HG03571 (cell line): ENCODE measurements at regions not wholly inside any gene's neighbourhood (a gene's known extent, or its start where the extent isn't known, plus 50 kb on each side); places are given as distances from the start of the nearest gene placed in this dataset.
"Not testable (repeated sequence)": the region's sequence is repeated elsewhere in the genome, so short reads cannot be mapped to it uniquely, and the experiment has no call there.

Experiments
- ATAC-seq: cut with Tn5 transposase; IDR thresholded peaks from one replicate; pipeline ENCODE4 v1.9.1; 2021; ENCODE audit not compliant: unreplicated experiment

- ATAC-seq, result no peak
Measured at GRCh38 chr9:78938821-78939220, 632.9 kb upstream of the TLE4 start.

- no peak for ATAC-seq
Measured at GRCh38 chr9:78939311-78940065, 632.3 kb upstream of the TLE4 start.

- no peak for ATAC-seq
Measured at GRCh38 chr9:78940121-78940855, 631.5 kb upstream of the TLE4 start.

- no peak for ATAC-seq
Measured at GRCh38 chr9:78954286-78954685, 617.5 kb upstream of the TLE4 start.

GRCh38 chr9:78958892-78959291 lies 612.9 kb upstream of the TLE4 start:
- ATAC-seq, result no peak

GRCh38 chr9:78962156-78962555 lies 609.6 kb upstream of the TLE4 start:
- no peak for ATAC-seq

- no peak for ATAC-seq
Measured at GRCh38 chr9:78963911-78964310, 607.9 kb upstream of the TLE4 start.

- no peak for ATAC-seq
Measured at GRCh38 chr9:78967596-78968217, 604.1 kb upstream of the TLE4 start.

GRCh38 chr9:78970375-78970774 lies 601.4 kb upstream of the TLE4 start:
- ATAC-seq, result no peak

GRCh38 chr9:78971540-78971939 lies 600.2 kb upstream of the TLE4 start:
- ATAC-seq, result no peak

- ATAC-seq, result no peak
Measured at GRCh38 chr9:78972303-78972999, 599.3 kb upstream of the TLE4 start.

- no peak for ATAC-seq
Measured at GRCh38 chr9:78973907-78974306, 597.9 kb upstream of the TLE4 start.

GRCh38 chr9:78982849-78983248 lies 588.9 kb upstream of the TLE4 start:
- ATAC-seq, result no peak

GRCh38 chr9:78985084-78985738 lies 586.6 kb upstream of the TLE4 start:
- ATAC-seq, result no peak

- ATAC-seq, result no peak
Measured at GRCh38 chr9:78986446-78986845, 585.3 kb upstream of the TLE4 start.

- no peak for ATAC-seq
Measured at GRCh38 chr9:78989031-78989658, 582.6 kb upstream of the TLE4 start.

- no peak for ATAC-seq
Measured at GRCh38 chr9:78994471-78994870, 577.3 kb upstream of the TLE4 start.

- not testable (repeated sequence) for ATAC-seq
Measured at GRCh38 chr9:78994974-78995373, 576.8 kb upstream of the TLE4 start.

GRCh38 chr9:78997296-78997695 lies 574.5 kb upstream of the TLE4 start:
- ATAC-seq, result no peak

GRCh38 chr9:79000230-79001002 lies 571.3 kb upstream of the TLE4 start:
- no peak for ATAC-seq
